Neural cell (in vitro differentiated cells): ENCODE measurements at regions not wholly inside any gene's neighbourhood (a gene's known extent, or its start where the extent isn't known, plus 50 kb on each side); places are given as distances from the start of the nearest gene placed in this dataset.

Experiments
- H2AFZ ChIP-seq: fragments of 200-600, 300-800 bp; sonication (generic), shearing (Covaris generic); 2 replicates; pipeline ENCODE4 v1.6.0; 2014; ENCODE audit warnings: low read depth, mild to moderate bottlenecking, antibody characterized with exemption, low read length, moderate library complexity
- H3F3A ChIP-seq: fragments of 200-600 bp; shearing (Covaris generic); 2 replicates; pipeline ENCODE4 v1.6.1; 2016; ENCODE audit warnings: mild to moderate bottlenecking, moderate library complexity, mixed read lengths, antibody characterized with exemption, low read length; ENCODE audit not compliant: insufficient read depth, poor library complexity, severe bottlenecking
- H3K27ac ChIP-seq: fragments of 200-600, 300-800 bp; sonication (generic), shearing (Covaris generic); 2 replicates; pipeline ENCODE4 v1.5.1; 2014; ENCODE audit warnings: mild to moderate bottlenecking, low read length, moderate library complexity
- H3K27me3 ChIP-seq: fragments of 300-800, 200-600 bp; sonication (generic), shearing (Covaris generic); 2 replicates; pipeline ENCODE4 v1.6.0; 2014; ENCODE audit warnings: mild to moderate bottlenecking, low read depth, low read length, moderate library complexity; ENCODE audit not compliant: insufficient read depth
- H3K36me3 ChIP-seq: fragments of 300-800, 200-600 bp; sonication (generic), shearing (Covaris generic); 2 replicates; pipeline ENCODE4 v1.5.1; 2014; ENCODE audit warnings: mild to moderate bottlenecking, antibody characterized with exemption, low read length, moderate library complexity; ENCODE audit not compliant: insufficient read depth
- H3K4me2 ChIP-seq: fragments of 300-800, 200-600 bp; sonication (generic), shearing (Covaris generic); 2 replicates; pipeline ENCODE4 v1.6.0; 2014; ENCODE audit warnings: mild to moderate bottlenecking, low read length
- H3K4me3 ChIP-seq: fragments of 300-800, 200-600 bp; sonication (generic), shearing (Covaris generic); 2 replicates; pipeline ENCODE4 v1.5.1; 2014; ENCODE audit warnings: mild to moderate bottlenecking, low read length, moderate library complexity
- H3K79me2 ChIP-seq: fragments of 200-600 bp; shearing (Covaris generic); replicated peaks from 2 replicates; pipeline ENCODE4 v1.6.0; 2014; ENCODE audit warnings: mild to moderate bottlenecking, low read length, moderate library complexity; ENCODE audit not compliant: insufficient read depth
- H3K9ac ChIP-seq: fragments of 300-800, 200-600 bp; sonication (generic), shearing (Covaris generic); 2 replicates; pipeline ENCODE4 v1.6.1; 2016; ENCODE audit warnings: mild to moderate bottlenecking, low read length, mixed read lengths
- H3K9me2 ChIP-seq: fragments of 200-600 bp; shearing (Covaris generic); 2 replicates; pipeline ENCODE4 v1.6.1; 2016; ENCODE audit warnings: mild to moderate bottlenecking, low read length, mixed read lengths; ENCODE audit not compliant: insufficient read depth
- H3K9me3 ChIP-seq: fragments of 200-600, 300-800 bp; sonication (generic), shearing (Covaris generic); 2 replicates; pipeline ENCODE4 v1.6.1; 2016; ENCODE audit warnings: mild to moderate bottlenecking, mixed run types, low read length, moderate library complexity, mixed read lengths
- H4K20me1 ChIP-seq: fragments of 200-600 bp; shearing (Covaris generic); 2 replicates; pipeline ENCODE4 v1.6.1; 2016; ENCODE audit warnings: mild to moderate bottlenecking, mixed run types; ENCODE audit not compliant: insufficient read depth
- EP300 ChIP-seq: fragments of 450-650 bp; conservative IDR thresholded peaks from 2 replicates; pipeline ENCODE4 v1.6.1; 2014; ENCODE audit warnings: antibody characterized with exemption, mild to moderate bottlenecking, moderate library complexity; ENCODE audit not compliant: poor library complexity, severe bottlenecking
- EZH2 ChIP-seq: fragments of 200-600, 300-800 bp; shearing (Covaris generic), sonication (generic); IDR thresholded peaks from 2 replicates; pipeline ENCODE4 v1.6.1; 2014; ENCODE audit warnings: antibody characterized with exemption, low read length, borderline replicate concordance, mild to moderate bottlenecking; ENCODE audit not compliant: insufficient read depth, poor library complexity, severe bottlenecking
- MXI1 ChIP-seq: fragments of 450-650 bp; conservative IDR thresholded peaks from 2 replicates; pipeline ENCODE4 v1.6.1; 2014; ENCODE audit warnings: antibody characterized with exemption, mild to moderate bottlenecking; ENCODE audit not compliant: poor library complexity, severe bottlenecking
- POLR2AphosphoS5 ChIP-seq: IDR thresholded peaks from 2 replicates; pipeline ENCODE4 v1.6.1; 2012
- RAD21 ChIP-seq: fragments of 450-650 bp; conservative IDR thresholded peaks from 2 replicates; pipeline ENCODE4 v1.6.1; 2014; ENCODE audit warnings: antibody characterized with exemption, mild to moderate bottlenecking, moderate library complexity
- SMC3 ChIP-seq: fragments of 450-650 bp; conservative IDR thresholded peaks from 2 replicates; pipeline ENCODE4 v1.6.1; 2014; ENCODE audit warnings: antibody characterized with exemption, mild to moderate bottlenecking, moderate library complexity; ENCODE audit not compliant: poor library complexity
- TAF1 ChIP-seq: IDR thresholded peaks from 2 replicates; pipeline ENCODE4 v1.6.1; 2012; ENCODE audit warnings: low read depth
- TF ChIP-seq, protein P1 (sequence below): IDR thresholded peaks from 2 replicates; pipeline ENCODE4 v1.6.1; 2012; ENCODE audit warnings: borderline replicate concordance
- TF ChIP-seq, protein P2 (sequence below): fragments of 450-650 bp; IDR thresholded peaks from 2 replicates; pipeline ENCODE4 v1.5.1; 2014; ENCODE audit warnings: antibody characterized with exemption, mild to moderate bottlenecking, moderate library complexity; ENCODE audit not compliant: poor library complexity, severe bottlenecking

DNA sequence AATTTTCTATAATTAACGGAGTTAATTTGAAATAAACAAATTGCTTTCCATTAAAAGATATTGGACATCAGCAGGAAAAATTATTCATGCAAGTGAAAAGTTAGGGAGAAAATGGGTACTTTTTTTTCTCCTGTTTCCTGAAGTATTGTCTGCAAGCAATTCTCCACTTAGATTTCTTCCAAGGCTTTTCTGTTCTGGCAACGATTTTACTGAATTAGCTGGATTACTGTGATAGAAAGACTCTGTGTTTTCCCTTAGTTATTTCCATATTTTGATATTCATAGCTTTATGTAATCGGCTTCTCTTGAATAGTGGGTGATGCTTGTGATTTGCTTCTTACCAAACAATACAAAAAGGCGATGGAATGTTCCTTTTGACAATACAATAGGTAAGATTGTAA lies 1333.9 kb downstream of the AMY1C start:
- Histone ChIP-seq H3K9ac (no peak overlapping the region), H4K20me1 (no peaks in the 10 kb centered on the region), H3K79me2 (no peaks in the 10 kb centered on the region), H3K36me3 (no peaks in the 10 kb centered on the region), H2AFZ (no peak overlapping the region), H3K4me3 (no peak overlapping the region), H3K9me2 (no peaks in the 10 kb centered on the region), H3K9me3 (no peaks in the 10 kb centered on the region), H3F3A (no peaks in the 10 kb centered on the region), H3K27ac (no peak overlapping the region), H3K27me3 (no peaks in the 10 kb centered on the region), H3K4me2 (no peak overlapping the region)
- TF ChIP-seq RAD21 (no peak), MXI1 (no peak)
- TF ChIP-seq, protein P1, sequence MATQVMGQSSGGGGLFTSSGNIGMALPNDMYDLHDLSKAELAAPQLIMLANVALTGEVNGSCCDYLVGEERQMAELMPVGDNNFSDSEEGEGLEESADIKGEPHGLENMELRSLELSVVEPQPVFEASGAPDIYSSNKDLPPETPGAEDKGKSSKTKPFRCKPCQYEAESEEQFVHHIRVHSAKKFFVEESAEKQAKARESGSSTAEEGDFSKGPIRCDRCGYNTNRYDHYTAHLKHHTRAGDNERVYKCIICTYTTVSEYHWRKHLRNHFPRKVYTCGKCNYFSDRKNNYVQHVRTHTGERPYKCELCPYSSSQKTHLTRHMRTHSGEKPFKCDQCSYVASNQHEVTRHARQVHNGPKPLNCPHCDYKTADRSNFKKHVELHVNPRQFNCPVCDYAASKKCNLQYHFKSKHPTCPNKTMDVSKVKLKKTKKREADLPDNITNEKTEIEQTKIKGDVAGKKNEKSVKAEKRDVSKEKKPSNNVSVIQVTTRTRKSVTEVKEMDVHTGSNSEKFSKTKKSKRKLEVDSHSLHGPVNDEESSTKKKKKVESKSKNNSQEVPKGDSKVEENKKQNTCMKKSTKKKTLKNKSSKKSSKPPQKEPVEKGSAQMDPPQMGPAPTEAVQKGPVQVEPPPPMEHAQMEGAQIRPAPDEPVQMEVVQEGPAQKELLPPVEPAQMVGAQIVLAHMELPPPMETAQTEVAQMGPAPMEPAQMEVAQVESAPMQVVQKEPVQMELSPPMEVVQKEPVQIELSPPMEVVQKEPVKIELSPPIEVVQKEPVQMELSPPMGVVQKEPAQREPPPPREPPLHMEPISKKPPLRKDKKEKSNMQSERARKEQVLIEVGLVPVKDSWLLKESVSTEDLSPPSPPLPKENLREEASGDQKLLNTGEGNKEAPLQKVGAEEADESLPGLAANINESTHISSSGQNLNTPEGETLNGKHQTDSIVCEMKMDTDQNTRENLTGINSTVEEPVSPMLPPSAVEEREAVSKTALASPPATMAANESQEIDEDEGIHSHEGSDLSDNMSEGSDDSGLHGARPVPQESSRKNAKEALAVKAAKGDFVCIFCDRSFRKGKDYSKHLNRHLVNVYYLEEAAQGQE = no peak

- no peak overlapping the region for H3K4me2 ChIP-seq
- H3K4me3 ChIP-seq = no peak overlapping the region
- H3K27ac ChIP-seq = no peak overlapping the region
- H4K20me1 ChIP-seq = no peaks in the 10 kb centered on the region
- H3K36me3 ChIP-seq = no peaks in the 10 kb centered on the region
- TF ChIP-seq, protein P2, sequence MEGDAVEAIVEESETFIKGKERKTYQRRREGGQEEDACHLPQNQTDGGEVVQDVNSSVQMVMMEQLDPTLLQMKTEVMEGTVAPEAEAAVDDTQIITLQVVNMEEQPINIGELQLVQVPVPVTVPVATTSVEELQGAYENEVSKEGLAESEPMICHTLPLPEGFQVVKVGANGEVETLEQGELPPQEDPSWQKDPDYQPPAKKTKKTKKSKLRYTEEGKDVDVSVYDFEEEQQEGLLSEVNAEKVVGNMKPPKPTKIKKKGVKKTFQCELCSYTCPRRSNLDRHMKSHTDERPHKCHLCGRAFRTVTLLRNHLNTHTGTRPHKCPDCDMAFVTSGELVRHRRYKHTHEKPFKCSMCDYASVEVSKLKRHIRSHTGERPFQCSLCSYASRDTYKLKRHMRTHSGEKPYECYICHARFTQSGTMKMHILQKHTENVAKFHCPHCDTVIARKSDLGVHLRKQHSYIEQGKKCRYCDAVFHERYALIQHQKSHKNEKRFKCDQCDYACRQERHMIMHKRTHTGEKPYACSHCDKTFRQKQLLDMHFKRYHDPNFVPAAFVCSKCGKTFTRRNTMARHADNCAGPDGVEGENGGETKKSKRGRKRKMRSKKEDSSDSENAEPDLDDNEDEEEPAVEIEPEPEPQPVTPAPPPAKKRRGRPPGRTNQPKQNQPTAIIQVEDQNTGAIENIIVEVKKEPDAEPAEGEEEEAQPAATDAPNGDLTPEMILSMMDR = no peak
- TF ChIP-seq TAF1 (no peak), MXI1 (no peak), EP300 (no peak), EZH2 (no peak), SMC3 (no peak), RAD21 (no peak), POLR2AphosphoS5 (no peak)
- TF ChIP-seq, protein P1 = no peak
- no peaks in the 10 kb centered on the region for H3F3A ChIP-seq
- H3K9me2 ChIP-seq = no peaks in the 10 kb centered on the region
- H3K9me3 ChIP-seq = no peaks in the 10 kb centered on the region
- no peaks in the 10 kb centered on the region for H3K27me3 ChIP-seq
- H3K79me2 ChIP-seq = no peaks in the 10 kb centered on the region
- H3K9ac ChIP-seq = no peak overlapping the region
- no peak overlapping the region for H2AFZ ChIP-seq
These were observed 1337.8 kb downstream of the AMY1C start for GRCh38 chr1:105087506-105087905.
